Inferior parietal cortex (tissue), 1 donor: ENCODE measurements at regions not wholly inside any gene's neighbourhood (a gene's known extent, or its start where the extent isn't known, plus 50 kb on each side); places are given as distances from the start of the nearest gene placed in this dataset.
"Not testable (repeated sequence)": the region's sequence is repeated elsewhere in the genome, so short reads cannot be mapped to it uniquely, and the experiment has no call there.

Experiments
- DNase-seq: peaks from one replicate; pipeline ENCODE4 v3.0.0-alpha.2; 2016; ENCODE audit errors: extremely low spot score

DNA sequence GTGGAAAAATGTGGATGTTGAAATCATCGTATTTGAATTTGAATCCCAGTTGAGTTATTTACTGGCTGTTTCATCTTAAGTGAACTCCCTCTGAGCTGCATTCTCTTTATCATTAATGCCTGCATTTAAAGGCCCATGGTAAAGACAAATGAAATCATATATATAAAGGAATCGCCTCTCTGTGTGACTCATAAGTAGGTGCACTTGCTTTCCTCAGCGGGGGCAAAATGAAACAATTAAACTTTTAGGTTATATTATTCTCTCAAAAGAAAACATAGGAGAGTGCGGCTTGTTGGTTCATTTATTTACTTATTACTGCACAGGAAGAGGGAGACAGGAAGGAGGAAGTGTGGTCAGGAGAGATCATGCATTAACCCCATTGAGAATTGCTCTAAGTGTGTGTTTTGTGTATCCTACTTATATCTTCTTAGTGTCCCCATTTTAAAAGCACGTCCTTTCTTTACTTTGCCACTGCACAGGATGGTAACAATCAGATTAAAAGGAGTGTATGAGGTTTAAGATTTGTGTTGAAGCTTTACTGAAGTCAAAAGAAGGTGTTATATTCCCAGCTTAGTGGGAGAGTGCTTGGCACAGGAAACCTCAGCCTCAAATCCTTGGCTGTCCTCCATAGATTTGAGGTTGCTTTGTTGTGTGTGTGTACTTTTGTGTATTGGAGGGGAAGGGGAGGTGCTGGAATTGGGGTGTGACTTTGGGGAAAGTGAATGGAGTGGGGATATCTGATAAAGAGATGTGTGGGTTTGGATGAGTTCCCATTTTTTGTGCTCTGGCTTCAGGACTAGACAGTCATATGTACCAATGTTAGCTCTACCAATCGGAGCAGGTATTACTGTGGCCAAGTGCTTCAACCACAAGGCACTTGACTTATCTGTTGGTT is 595.8 kb upstream of the NR2F2 start:
- no peak for DNase-seq

DNA sequence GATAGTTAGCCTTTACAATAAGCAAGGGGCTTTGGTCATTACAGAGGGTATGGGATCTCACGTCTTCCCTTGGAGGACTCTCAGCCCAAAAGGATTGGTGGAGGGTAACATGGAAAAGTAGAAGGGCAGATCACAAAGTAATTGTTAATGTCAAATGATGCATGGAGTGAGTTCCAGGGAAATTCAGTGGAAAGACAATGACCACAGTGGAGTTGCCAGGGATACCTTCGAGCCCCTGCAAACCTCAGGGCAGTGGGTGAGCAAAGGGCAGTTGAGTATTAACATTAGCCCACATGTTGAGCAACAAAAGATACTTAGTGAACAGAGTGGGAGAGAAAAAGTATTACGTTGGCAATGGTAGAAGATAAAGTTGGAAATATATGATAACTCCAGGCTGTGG is 593.4 kb upstream of the NR2F2 start:
- DNase-seq = no peak

DNA sequence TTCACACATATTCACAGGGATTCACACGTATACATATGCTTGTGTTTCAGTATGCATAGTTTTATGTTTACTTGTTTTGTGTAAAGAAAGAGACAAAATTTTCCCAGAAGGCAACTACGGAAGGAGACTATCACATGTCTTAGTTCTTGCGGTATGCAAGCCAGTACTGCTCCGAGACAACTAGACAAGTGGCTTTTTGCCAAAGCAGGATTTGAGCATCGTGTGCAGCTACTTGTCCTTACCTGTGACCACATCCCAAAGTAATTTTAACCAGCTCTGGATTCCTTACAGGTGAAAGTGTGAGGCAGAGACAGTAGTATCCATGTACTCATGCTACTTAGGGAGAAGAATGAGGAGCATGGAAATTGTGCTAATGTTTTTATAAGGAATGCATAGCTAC is 591.4 kb upstream of the NR2F2 start:
- no peak for DNase-seq

DNA sequence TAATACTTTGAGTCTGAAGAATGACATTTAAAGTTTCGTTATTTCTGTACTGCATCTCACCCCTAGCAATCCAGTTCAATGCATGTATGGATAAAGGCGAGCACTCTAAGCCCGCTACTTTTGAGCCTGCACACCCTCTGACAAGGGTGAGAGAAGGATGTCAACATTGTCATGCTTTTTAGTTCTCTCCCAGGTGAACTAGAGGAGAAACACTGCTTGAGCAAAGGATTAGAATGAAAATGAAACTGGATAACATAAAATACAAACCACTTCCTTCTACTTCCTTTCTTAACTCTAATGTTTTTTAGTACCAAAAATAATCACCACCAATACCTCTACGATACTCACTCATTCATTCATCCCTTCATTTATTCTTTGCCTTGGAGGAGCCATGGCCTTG is 588.7 kb upstream of the NR2F2 start:
- DNase-seq = no peak

DNA sequence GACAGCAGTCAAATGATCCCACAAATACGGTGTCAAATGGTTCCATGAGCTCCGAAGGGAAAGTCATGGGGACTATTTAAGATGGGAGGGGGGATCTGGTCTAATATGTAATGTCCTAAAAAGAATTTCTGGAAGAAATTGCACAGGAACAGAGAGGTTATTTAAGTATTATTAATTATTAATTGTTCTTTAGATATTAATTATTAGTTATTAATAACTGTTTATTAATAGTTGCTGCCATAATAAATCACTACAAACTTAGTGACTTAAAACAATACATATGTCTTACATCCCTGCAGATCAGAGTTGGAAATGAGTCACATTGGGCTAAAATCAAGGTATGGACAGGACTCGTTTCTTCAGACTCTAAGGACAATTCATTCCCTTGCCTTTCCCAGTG is 588.2 kb upstream of the NR2F2 start:
- no peak for DNase-seq

DNA sequence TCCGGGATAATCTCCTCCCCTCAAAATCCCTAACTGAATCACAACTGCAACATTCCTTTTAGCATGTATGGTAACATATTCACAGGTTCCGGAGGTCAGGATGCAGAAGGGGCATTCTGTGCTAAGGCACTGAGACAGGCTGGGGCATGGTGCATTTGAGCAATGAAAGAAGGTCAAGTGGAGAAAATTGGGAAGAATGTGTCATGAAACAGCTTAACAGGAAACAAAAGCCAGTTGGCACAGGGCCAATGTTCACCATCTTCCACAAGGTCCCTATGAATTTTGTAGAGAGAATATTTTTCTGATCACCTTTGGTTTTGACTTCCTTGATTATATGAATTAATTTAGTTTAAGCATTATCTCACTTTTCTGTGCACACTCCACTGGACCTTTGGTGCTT is 587.7 kb upstream of the NR2F2 start:
- no peak for DNase-seq

DNA sequence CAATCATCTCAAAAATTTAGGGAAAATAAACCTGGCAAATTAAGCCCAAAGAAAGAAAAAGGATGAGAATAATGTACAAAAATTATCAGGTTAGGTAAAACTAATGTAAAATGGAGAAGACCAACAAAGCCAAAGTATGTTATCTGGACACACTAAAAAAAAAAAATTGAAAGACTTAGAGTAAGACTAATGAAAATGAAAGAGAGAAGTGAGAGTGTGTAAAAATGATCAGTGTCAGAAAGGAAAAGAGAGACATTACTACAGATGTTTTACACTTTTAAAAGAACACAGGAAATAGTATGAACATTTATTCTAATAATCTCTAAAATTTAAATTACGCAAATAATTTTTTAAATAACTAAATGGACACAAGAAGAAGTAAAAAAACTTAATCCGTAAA is 573.3 kb upstream of the NR2F2 start:
- no peak for DNase-seq

DNA sequence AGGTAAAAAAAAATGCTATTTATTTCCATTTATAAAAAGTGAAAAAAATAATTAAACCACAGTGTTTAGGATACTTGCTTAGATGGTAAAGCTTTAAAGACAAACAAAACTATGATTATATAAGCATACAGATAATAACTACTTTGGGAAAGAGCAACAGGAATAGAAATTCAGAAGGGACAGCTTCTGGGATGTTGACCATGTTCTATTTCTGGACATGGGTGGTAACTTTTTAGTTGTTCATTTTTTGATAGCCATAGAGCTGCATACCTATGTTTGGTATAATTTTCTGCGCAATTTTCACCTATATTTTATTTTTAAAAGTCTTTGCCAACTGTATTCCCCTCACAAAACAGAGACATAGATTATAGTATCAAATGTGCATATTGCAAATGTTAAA is 572.0 kb upstream of the NR2F2 start:
- no peak for DNase-seq

DNA sequence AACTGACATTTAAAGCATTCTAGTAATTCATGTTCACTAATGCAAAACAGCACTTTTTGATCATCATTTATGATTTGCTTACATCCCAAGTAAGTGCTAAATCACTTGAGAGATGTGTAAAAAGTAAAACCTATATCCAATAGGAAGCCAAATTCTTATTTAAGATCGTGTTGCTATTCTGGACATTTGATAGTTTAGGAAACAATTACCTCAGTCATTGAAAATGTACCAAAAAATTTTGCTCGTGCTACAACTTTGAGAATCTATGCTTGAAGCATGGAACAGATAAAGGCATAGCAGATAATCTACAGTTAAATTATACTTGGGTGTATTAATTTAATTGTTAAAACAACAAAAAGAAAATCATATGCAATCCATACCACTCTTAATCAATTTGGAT is 571.6 kb upstream of the NR2F2 start:
- no peak for DNase-seq

DNA sequence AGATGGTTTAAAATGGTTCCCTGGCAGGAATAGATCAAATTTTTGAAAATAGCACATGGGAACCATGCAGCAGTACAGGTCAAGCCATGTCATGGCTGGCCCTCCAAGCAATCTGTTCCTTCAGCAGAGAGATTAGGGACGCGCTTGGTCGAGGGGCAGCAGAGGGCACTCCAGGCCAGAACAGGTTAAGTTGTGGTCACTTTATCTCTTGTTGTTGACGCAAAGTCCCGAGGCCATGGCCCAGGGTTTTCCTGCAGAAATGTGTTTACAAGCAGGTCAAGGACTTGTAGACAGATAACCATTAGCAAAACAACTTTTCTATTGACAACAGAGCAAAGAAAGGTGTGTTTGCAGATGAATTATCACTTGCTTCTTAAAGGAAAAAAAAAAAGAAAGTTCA is 570.0 kb upstream of the NR2F2 start:
- DNase-seq = no peak

DNA sequence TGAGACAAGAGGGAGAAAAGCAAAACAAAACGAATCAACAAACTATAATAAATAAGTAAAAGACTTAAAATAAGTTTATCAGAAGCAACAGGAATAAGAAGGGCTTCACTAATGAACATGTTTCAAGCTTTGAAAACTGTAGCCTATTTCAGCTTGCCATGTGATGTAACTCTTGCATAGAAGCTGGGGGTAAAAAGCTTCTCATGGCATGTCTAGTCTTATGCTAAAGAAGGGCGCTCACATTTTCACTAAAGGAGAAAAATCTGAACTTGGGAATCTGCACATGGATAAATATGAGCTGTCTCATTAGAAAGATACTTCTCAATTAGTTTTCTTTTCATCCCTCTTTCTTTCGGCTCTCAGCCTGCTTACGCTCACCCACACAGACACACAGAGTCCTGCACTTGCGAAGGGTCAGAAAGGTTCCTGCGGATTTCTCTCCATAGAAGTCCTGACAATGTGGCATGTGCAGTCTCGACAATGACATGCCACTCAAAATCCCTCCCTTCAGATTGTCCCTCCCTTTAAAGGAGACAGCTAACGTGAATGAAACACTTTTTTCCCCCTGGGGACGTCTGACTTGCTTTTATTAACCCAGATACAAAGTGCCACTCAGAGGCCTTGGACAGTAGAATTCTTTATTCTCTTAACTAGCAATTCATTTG is 568.9 kb upstream of the NR2F2 start:
- DNase-seq = no peak

DNA sequence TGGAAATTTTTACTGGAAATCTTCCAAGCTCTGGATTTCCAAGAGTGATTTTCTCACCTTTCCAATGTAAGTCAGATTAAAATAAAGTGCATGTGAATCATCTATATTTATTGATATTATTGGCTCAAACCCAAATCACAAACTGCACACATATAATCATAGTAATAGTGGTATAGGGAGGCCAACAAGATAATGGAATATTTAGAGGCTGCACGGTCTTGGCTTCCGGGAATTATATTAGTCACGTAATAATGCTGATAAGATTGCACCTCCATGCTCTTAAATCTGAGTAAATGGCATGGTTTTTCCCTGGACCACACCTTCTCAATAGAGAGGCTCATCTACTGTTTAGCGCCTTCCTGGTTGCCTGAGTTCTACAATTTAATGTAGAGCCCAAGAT is 567.1 kb upstream of the NR2F2 start:
- no peak for DNase-seq

DNA sequence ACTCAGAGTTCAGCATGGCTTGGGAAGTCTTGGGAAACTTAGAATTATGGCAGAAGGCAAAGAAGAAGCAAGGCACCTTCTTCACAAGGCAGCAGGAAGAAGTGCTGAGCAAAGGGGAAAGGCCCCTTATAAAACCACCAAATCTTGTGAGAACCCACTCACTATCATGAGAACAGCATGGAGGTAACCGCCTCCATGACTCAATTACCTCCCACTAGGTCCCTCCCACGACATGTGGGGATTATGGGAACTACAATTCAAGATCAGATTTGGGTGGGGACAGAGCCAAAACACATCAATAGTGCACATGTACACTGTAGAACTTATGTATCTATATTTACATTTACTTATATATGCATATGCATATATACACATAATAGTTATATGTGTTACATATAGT is 565.3 kb upstream of the NR2F2 start:
- DNase-seq = no peak

DNA sequence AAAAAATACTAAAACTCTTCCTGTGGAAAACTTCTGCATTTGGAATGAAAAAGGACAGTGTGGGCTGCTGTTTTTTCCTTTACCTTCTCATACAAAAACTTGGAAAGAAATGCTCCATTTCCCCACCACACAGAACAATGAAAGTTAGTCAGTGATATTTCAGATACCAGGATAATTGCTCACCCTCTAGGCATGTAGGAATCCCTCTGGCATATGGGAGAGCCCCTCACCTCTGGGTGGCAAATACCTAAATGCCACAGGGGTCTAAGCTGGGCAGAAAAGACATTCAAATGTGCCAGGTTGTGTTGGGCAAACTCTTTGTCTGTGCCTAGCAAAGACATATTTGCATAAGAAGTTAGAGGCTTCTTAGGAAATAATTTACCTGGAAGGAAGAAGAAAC is 560.3 kb upstream of the NR2F2 start:
- DNase-seq = no peak

DNA sequence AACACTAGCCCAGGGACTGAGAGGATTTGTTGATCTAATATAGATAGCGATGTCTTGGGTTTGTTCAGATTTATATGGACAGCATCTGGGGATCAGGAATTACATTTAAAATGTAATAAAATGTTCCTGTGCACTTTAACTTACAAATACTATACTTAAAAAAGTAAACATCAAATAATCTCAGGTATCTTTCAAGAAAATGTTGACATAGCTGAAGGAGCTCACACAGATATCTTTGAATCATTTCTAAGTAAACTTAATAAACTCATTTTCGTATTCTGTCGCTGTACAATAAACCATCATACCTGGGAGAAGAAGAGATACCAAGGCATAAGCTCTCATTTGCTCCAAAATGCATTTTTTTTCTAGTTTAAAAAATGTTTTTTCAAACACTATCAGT is 557.5 kb upstream of the NR2F2 start:
- no peak for DNase-seq

DNA sequence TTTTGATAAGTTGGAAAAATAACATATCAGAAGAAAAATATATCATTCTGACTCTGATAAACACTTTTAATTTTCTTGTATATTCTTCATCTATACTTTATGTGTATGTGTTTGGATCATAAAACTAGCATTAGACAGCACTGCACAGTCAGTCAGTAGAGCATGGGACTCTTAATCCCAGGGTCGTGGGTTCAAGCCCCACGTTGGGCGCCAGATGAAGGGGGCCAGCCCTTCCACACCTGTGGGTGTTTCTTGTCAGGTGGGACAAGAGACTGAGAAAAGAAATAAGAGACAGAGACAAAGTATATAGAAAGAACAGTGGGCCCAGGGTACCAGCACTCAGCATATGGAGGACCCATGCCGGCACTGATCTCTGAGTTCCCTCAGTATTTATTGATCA is 546.0 kb upstream of the NR2F2 start:
- no peak for DNase-seq

DNA sequence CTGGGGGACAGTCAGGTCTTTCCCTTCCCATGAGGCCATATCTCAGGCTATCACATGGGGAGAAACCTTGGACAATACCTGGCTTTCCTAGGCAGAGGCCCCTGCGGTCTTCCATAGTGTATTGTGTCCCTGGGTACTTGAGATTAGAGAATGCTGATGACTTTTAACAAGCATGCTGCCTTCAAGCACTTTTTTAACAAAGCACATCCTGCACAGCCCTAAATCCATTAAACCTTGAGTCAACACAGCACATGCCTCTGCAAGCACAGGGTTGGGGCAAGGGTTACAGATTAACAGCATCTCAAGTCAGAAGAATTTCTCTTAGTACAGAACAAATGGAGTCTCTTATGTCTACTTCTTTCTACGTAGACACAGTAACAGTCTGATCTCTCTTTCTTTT is 545.2 kb upstream of the NR2F2 start:
- not testable (repeated sequence) for DNase-seq

DNA sequence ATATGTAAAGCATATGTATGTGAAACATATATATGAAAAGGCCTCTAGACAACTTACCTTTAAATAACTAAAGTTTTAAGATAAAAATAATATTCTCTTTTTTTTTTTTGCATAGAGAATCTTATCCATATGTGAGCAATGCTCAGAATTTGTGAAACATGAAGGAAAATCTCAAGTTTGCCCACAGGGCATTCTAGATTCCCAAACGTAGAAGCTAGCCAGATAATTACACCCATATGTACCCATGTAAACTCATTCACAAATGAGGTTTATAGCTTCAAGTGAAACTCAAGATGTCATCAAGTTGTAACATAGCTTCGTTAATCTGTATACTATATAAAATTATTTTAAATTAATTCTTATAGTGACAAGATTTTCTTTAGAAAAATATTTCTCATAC is 537.3 kb upstream of the NR2F2 start:
- DNase-seq = no peak

DNA sequence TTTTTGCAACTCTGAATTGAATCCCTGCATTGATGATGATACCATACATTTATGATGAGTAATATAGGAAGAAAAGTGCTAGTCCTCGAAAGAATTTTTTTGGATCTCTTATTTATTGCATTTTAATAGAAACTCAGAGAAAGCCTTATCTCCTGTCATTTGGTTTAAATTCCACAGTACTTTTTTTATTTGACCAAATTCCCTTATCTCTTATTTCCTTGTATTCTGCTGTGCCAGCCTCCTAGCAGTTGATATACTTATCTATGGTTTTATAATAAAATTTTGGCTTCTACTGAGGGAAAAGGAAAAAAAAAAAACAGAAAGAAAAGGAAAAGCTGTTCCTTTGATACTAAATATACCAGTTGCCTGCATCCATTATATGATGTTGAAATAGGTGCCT is 535.1 kb upstream of the NR2F2 start:
- no peak for DNase-seq

DNA sequence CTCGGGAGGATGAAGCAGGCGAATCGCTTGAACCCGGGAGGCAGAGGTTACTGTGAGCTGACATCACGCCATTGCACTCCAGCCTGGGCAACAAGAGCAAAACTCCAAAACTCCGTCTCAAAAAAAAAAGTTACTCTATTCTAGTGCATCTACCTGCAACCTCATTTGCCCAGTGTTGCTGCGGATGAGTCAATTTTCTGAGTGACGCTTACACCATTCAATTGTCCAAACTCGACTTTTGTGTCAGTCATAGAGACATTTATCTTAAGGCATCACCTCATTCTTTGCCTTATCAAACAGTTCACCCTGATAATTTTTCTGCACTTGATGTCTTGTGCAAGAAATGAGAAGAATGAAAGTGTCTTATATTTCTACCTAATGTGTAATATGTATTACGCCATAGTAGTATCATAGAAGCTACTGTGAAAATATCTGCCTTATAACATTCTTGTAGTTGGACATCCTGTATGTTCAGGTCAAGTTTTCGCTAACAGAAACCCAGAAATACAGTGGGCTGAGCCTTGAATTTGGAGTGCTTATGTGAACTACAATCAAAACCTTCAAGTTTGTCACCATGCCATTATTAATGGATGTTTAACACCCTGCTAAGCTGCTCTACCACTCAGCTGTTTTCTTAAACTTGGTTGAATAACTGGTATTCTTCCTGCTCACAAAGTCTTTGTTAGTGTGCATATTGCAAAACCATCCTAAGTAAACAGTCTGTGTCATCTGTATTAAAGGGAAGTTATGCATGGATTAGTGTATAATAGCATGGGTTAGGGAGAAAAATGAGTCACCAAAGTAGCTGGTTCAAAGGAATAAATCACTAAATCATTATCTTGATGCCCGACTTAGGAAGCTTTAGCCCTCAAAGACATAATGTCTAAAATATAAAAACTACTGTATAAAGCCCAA is 531.0 kb upstream of the NR2F2 start:
- DNase-seq = no peak

DNA sequence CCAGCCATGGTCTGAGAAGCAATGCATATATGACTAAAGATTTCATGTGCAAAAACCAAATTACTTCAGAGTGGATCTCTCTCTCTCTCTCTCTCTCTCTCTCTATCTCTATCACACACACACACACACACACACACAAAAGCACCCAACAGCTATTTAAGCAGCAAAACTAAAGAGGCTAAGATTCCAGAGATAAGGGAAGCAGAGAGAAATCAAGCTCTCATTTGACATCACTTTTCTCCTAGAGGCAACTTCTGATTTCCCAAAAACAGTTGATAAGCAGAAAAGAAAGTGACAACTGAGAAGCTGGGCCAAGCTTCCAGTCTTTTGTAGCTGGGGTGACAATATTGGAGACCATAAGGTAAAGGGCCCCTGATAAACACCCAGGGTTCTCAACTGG is 526.0 kb upstream of the NR2F2 start:
- DNase-seq = no peak

DNA sequence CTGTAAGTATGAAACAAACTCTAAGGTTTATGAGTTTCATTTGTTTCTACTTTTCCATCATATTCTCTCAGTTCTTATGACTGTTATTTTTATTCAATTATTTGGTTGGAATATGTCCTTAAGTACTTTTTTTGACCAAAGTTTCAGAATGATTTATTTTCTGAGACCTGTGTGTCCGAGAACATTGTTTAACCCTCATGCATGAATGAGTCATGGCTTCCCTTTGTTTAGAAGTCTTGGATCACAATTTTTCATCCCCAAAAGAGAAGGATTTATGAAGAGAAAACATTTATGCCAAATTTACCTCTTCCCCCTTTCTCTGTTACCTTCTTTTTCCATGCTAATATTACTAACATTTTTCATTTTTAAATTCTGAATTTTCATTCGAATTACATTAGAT is 518.0 kb upstream of the NR2F2 start:
- DNase-seq = no peak

DNA sequence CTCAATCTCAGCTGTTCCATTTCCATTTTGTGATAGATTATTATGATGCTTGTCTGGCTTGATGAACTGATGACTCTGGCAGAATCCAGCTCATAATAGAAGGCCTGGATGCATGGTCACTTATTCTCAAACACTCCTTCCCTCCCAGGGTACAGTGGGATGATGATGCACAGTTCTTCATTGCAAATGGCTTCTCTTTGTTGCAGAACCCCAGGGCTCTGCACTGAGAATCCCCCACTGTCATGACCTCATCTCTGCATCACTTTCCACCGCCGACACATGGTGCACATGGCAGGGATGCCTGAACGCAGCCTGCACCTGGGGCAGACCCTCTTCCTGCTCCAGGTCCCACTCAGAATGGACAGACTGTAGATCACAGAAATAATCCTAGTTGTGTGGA is 515.6 kb upstream of the NR2F2 start:
- no peak for DNase-seq
